HG03060 (cell line): ENCODE measurements at regions not wholly inside any gene's neighbourhood (a gene's known extent, or its start where the extent isn't known, plus 50 kb on each side); places are given as distances from the start of the nearest gene placed in this dataset.

Experiments
- ATAC-seq: cut with Tn5 transposase; IDR thresholded peaks from one replicate; pipeline ENCODE4 v1.9.1; 2021; ENCODE audit warnings: low read depth, moderate number of reproducible peaks; ENCODE audit not compliant: unreplicated experiment

DNA sequence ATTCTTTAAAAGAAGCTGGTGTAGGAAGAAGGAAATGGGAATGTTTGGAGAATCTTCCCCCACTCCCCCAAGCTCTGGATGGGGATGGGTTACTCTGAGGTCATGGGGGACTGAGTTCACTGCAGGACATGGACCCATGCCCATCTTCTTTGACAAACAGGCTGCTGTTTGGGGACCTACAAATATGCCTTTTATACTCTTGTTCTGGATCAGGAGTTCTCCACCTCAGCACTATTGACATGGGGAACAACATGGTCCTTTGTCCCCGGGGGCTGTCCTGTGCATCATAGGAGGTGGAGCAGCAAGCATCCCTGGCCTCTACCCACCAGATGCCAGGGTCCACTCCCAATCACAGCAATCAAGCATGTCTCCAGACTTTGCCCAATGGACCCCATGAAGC, 365.8 kb upstream of the C1orf174 start:
- no peak for ATAC-seq

DNA sequence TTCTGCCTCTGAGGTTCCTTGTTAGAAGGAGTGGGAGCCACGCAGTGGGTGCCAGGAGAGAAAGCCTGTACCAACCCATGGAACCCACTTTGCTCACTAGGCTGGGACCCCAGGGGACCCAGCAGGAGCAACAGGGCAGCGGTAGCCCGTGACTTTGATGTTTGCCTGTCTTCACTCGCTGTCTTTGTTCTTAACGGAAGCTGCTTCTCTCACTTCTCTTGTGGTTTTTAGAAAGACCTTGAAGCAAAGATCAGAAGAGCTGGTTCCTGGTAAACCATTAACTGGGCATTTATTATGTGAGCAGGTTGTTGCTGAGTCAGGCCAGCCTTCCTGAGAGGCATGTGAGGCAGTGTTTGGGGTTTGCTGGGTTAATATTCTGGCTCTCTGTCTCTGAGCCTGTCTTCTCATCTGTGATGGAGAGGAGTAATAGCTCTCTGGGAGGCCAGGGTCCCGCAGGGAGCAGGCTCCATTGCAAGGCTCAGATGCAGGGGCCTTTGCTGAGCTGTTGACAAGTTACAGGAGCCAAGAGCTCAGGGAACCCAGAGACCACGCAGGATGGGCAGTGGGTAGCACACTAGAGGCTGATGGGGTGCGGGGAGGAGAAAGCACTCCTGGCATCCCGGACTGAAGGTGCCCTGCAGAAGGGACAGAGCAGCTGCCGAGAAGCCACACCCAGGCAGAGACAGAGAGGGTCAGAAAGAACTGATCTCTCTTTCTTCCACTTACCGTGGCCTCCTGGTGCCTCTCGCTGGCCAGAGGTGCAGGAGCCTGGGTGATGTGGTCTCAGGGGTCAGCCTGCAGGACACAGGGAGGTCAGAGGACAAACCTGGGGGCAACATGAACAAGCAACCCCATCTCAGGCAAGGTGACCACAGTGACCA, 367.5 kb upstream of the C1orf174 start:
- peak; percentile 87 for ATAC-seq

DNA sequence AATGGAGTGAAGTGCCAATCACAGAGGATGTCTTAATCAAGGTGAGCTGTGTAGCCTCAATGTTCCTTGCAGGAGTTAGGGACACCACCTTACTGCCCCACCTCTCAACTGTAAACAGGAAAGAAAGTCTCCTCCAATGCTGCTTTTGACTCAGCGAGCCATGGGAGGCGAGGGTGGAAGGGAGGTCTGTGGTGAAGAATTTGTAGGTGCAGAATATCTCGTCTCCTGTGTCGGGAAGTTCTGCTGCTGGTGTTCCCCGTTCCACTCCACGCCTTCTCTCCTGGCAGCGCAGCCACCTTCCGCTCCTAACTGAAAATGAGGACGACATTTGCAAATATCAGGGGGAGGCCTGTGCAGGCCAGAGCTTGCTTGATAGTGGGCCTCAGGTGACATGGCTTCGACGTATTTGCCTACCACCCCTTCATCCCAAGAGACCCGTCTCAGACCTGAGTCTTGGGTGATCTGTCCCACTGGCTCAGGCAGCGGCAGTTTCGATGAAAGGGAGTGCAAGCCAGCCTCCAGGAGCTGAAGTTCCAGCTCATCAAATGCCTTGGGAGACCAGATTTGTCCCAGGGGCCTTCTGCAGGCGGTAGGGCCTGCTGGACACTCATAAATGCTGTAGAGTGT, 368.3 kb upstream of the C1orf174 start:
- ATAC-seq, result no peak

DNA sequence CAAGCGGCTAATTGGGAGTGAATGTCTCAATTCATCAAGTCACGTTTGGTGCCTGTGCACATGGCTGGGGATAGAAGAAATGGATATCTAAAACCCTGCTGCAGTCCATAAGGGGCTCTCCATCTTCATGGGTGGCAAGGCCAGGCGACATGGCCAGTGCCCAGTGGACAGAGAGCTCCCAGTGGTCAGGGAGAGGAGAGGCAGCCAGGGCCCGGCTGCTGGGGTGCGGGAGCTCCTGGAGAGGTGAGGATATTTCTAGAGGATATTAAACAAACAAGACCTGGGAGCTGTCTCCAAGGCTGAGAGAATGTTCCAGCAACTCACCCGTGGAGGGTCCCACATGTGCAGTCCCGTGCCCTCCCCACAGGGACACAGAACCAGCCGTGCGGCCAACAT, 368.8 kb upstream of the C1orf174 start:
- no peak for ATAC-seq

DNA sequence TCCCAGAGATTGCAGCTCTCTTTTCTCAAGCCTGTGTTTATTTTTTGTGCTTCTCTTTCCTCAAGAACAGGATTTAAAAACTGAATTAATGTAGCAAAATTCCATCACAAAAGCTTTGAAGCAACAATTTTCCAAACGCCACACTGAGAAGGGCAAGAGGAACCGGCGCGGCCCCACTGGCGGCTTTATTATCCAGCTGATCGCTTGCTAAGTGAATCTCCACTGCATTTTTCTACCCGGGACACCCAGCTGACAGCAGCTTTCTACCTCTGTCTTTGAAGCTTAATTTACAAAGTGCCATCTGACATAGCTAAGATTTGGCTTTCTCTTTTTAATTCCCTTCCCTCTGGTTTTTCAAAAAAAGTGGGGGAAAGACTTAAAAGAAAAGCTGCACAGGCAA, 369.3 kb upstream of the C1orf174 start:
- ATAC-seq, result no peak

DNA sequence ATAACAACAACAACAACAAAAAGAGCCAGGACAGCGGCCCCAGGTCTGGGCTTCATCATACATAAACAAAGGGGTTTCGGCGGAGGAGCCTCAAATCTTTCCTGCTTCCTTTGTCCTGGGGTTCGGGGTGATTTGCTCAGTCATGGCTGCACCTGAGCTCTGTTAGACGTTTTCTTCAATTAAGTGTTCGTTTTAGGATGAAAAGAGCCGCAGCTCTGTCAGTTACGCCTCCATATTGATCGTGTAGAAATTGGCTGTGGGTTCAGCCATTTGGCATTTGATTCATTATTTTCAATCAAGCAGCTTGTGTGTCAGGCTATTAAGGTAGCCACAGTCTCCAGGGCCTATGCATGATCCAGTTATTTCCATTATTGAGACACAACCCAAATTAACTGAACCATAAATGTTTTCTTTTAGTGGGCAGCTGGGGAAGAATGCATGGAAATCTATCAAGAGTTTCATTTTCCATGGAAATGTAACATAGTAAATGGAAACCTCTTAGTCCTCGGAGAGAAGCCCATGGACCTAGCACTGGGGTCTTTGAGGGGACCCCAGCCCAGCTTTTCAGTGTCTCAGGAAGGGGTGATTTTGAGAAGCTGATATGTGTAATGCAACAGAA, 370.0 kb upstream of the C1orf174 start:
- no peak for ATAC-seq

DNA sequence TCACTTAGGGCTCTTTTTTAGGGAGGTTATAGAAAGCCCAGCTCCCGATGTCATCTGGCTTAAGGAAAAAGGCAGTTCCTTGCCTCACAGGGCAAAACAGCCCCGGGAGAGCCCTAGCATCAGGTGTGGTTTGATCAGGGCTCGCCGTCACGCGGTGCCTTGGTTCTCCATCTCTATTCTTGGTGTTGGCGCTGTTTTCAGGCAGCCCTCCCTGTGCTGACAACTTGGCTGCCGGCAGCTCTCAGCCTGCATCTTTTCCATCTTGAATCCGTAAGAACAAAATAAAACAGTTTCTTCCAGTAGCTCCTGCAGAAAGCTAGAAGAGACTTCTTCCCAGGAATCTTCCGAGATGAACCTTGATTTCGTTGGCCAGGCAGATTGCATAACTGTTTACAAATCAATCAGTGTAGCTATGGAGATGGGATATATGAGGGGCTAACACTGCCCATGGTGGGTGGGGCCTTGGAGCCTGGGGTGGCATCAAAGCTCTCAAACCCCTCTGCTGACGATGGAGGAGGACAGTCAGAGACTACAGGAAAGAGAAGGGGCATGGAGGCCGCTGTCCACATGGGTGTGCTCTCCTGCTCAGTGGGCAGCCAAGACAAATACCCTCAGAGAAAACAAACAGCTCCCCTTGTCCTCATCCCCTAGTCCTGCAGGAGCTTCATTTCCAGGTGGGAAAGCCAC, 370.7 kb upstream of the C1orf174 start:
- ATAC-seq, result no peak

DNA sequence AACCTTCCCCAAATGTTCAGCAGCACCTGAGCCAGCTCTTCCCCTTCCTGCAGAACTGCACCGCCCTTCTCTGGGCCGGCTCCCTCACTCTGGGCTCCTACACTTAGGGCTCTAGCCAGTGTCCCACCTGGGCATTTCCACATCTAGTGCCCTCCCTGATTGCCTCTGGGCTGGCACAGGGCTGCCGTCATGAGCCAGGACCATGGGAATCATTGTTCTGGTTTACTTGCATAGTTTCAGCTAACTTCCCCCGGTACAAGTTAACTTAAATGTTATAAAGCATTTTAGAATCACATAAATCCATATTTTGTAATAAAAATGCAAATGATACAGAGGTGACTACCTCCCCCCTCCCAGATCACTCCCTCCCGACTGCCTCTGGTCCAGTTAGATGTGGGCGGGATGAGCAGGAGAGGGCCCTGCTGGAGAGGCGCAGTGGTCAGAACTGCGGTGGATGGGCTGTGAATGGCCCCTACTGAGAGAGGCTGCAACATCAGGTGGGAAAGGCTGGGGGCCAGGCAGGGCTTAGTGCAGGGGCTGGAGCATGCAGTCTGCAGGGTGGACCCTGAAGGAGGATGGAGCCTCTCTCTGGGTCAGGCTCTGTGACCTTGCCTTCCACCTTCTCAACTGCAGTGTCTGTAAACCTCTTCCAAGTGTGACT, 371.4 kb upstream of the C1orf174 start:
- ATAC-seq, result no peak

DNA sequence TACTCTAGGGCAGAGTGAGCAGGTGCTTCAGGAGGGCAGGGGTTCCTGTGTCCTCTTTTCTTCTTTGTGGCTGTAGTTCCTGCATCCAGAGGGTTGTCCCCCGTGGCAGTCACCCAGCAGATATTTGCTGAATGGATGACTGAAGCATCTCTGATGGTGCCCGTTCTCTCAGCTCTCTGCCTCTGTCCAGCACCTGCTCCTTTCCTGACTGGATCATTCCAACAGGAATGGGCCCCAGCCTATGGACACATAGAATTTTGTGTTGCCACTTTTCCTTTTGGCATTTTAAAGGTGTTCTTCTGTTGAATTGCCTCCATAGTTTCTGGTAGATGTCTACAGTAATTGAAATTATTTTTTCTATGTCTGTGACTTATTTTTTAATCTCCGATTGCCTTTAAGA, 372.5 kb upstream of the C1orf174 start:
- ATAC-seq, result no peak

DNA sequence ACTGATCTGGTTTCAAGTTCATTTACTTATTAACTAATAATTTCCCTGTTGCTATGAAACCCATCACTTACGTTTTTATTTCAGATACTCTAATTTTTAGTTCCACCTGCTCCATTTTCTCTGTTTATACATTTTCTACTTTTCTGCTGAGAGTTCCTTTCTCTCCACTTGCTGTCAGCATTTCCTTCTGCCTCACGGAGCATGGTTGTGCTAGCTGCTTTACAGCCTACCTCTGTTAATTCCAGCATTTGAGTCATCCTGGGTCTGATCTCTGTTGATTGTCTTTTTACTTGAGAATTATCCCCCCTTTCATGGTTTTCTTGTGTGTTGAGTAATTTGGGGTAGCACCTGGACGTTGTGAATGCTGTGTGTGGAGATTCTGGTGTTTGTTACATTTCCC, 373.2 kb upstream of the C1orf174 start:
- no peak for ATAC-seq

DNA sequence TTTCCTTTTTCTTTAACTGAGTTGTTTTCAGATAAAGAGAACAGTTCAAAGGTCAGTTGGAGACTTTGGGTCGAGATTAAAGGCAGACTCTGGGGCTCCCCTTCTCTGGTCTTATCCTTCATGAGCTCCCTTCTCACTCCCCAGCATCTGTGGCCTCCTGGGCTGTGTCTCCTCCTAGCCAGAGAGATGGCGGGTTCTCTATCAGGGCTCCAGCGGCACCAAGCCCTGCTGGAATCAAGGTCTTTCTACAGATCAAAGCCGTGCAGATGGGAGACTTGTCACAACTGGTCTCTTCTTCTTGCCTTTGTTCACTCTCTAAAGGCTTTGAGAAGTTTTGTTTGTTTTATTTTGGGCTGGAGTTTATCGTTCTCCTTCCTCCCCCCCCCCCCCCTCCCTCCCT, 373.7 kb upstream of the C1orf174 start:
- no peak for ATAC-seq

DNA sequence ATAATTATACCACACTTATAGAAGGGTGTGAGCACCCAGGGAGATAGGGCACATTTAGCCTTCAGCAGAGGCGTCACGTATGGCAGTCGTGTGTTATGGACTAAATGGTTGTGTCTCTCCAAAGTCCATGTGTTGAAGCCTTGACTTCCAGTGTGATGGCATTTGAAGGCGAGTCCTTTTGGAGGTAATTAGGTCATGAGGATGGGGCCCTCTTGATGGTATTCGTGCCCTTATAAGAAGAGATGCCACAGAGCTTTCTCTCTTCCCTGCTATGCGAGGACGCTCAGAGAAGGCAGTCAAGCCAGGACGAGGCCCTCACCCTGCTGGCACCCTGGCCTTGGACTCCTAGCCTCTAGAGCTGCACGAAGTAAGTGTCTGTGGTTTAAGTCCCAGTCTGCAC, 375.0 kb upstream of the C1orf174 start:
- no peak for ATAC-seq

DNA sequence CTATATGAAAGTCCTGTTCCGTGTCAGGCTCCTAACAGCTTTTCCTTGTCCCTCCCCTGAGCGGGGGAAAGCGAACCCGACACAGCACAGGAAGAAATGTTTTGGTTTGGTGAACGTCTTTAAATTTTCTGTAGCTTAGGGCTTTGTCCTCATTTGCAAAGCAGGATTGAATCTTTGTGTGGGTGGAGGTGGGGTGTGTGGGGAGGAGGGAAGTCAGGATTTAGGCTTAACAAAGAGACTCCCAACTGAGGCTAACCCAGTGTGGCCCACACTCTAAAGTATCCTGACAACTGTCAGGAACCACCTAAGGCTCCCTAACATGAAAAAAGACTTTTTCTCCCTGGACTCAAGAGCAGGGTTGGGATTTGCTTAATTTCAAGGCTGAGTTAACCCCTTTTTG, 376.2 kb upstream of the C1orf174 start:
- ATAC-seq, result no peak

DNA sequence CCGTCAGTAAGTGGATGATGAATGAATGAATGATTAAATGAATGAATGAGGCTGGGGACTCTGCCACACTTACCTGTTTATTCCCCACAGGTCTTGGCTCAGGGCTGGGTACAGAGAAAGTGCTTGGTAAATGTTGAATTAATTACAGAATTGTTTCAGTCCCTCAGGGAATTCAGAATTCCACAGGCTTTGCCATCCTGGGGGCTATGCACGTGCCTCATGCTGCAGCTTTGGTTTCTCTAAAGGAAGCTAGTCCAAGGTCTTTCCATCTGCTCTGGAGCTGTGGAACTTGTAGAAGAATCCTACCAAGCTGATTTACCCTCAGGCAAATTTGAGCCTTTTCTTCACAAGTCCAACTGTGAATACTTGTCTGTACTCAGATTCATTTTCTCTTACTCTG, 376.8 kb upstream of the AJAP1 start:
- no peak for ATAC-seq

DNA sequence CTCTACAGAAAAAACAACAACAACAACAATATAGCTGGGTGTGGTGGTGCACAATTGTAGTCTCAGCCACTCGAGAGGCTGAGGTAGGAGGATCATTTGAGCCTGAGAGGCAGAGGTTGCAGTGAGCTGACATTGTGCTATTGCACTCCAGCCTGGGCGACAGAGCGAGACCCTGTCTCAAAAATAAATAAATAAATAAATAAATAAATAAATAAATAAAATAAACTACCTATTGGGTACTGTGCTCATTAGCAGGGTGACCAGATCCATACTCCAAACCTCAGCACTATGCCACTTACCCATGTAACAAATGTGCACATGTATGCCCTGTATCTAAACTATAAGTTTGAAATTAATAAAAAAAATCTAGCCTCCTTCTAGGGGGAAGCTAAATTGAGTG, 369.4 kb upstream of the AJAP1 start:
- ATAC-seq, result no peak

DNA sequence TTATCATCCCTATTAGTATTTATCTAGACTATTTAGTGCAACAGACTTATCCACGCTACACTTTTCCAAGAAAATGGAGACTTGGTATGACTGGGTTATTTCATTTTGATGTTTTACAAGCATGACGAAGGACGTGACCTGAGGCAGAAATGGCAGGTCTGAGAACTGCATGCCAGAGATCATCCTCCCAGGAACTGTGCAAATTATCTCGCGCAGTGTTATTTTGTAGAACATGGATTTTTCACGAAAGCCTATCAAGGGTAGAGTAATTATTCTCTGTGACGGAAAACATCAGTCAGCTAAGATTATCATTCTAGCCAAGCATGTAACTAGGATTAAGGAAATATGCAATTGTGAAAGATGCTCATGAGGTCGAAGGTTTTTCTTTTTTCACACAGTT, 361.5 kb upstream of the AJAP1 start:
- no peak for ATAC-seq

DNA sequence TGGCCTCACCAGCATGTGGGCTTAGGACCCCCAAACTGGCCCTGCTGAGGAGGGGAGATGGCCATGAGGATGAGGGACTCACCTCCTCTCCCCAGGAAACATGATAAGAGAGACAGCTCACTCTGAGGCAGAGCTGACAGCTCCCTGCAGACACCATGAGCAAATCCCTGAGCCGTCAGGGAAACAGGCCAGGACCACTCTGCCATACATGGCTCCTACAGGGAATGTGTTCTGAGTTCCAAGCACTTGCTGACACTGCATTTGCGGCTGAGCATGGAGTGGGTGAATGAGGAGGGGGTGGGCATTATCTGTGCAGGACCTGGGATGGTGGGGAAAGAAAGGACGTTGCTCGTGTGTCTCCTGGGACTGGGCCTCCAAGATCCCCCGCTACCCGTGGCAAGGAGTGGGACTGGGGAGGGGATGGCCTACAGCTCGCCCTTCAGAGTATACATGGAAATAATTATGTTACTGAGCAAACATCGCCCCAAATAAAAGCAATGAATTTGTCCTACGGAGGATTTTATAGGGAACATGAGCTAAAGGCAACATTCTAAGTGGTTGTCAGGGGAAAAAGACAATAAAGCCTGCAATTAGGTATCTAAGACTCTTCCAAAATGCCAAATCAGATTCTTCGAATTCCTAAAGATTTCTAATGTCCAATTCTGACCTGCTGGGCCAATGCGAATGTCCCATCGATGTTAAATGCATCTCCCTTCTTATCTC, 355.9 kb upstream of the AJAP1 start:
- ATAC-seq, result no peak

DNA sequence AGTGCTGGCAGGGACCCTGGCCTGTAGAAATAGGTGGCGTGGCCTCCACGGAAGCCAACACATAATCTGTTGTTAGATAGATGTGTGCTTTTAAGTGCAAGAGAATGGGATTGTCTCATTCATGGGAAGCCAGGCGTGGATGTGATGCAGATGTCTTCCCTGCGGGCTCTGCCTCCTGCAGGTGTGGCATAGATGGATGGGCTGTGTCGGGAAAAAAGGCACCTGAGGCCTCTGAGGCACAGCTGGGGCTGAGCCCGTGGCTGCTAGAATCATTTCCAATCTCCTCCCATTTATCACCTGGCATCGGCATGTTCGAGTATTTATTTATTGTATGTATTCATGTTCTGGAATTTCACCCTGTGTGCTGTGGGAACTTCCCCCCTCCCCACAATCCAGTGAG, 353.4 kb upstream of the AJAP1 start:
- no peak for ATAC-seq

DNA sequence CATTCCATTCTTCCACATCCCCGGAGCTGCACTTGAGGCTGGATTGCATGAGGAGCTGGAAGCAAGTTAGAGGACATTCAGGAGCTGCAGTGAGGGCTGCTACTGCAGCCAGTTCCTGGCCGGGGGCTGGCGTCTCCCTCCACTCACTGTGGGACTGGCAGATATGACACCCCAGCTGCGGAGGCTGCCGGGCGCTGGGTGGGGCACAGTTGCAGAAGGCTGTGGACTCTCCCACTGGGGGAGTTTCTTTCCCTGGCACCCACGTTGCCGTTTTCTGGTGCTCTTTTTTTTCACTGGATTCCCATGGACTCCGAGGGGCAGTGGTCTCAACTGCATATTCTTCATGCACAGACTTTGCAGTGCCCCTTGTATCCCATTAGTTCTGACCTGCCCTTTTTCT, 351.1 kb upstream of the AJAP1 start:
- ATAC-seq, result no peak
